SK-N-SH (cell line): ENCODE measurements at regions not wholly inside any gene's neighbourhood (a gene's known extent, or its start where the extent isn't known, plus 50 kb on each side); places are given as distances from the start of the nearest gene placed in this dataset.

ENCODE experiments used
- CTCF ChIP-seq: fragments of 200-600 bp; sonication (generic); IDR thresholded peaks from 2 replicates; pipeline ENCODE4 v1.6.1; 2017; ENCODE audit warnings: antibody characterized with exemption, mild to moderate bottlenecking, moderate library complexity
- POLR2AphosphoS5 ChIP-seq: IDR thresholded peaks from 2 replicates; pipeline ENCODE4 v1.6.1; 2012; ENCODE audit warnings: low read depth, low read length
- REST ChIP-seq: IDR thresholded peaks from 2 replicates; pipeline ENCODE4 v1.6.1; 2012; ENCODE audit warnings: mild to moderate bottlenecking, low read depth, low read length, moderate library complexity
- TEAD4 ChIP-seq: IDR thresholded peaks from 2 replicates; pipeline ENCODE4 v1.4.0; 2012; ENCODE audit warnings: mild to moderate bottlenecking, borderline replicate concordance; ENCODE audit not compliant: insufficient read depth

- TF ChIP-seq REST (no peak), CTCF (no peak), POLR2AphosphoS5 (no peak), TEAD4 (no peak)
Measured at GRCh38 chr3:105096071-105096470, 270.6 kb upstream of the ALCAM start.
